Endothelial cell of umbilical vein (primary cell): ENCODE measurements at regions not wholly inside any gene's neighbourhood (a gene's known extent, or its start where the extent isn't known, plus 50 kb on each side); places are given as distances from the start of the nearest gene placed in this dataset.

ENCODE experiments used
- BruUV-seq: library from RNA; stranded (reverse); fragments of 400-500 nt; replicated peaks from 2 replicates; lab custom pipeline; 2021; lab: Mats Ljungman, UMichigan
- CTCF ChIA-PET: fragments of 300-600, 350-600 bp; sonication (Branson Sonifier 250); formaldehyde crosslinking; loops from one replicate; lab custom pipeline; 2021; ENCODE audit warnings: antibody characterized with exemption, inconsistent platforms; lab: Charles Lee
- POLR2A ChIA-PET: fragments of 300-600, 350-600 bp; sonication (Branson Sonifier 250); formaldehyde crosslinking; loops from one replicate; lab custom pipeline; 2021; ENCODE audit warnings: antibody characterized with exemption, inconsistent platforms; lab: Charles Lee
- DNase-seq: peaks from one replicate; pipeline ENCODE4 v3.0.0-alpha.2; 2011; ENCODE audit warnings: low read depth, low spot score
- FAIRE-seq: peaks from 2 replicates; lab custom pipeline; 2011; peaks lifted over from hg19 to GRCh38; lab: Jason Lieb, UNC
- H2AFZ ChIP-seq: 2 replicates; pipeline ENCODE4 v1.6.0; 2012; ENCODE audit warnings: low read depth, low read length, control low read depth, inconsistent platforms
- H3K27ac ChIP-seq: 2 replicates; pipeline ENCODE4 v1.5.1; 2011; ENCODE audit warnings: low read depth, mild to moderate bottlenecking, control low read depth, low read length, moderate library complexity; ENCODE audit not compliant: insufficient read depth
- H3K27me3 ChIP-seq, 2 experiments: 2 replicates each; pipeline versions ENCODE4 v1.6.0 to v1.6.1; 2011; ENCODE audit warnings: low read length in 2 of 2, mixed read lengths in 1 of 2; ENCODE audit not compliant: control insufficient read depth in 2 of 2, insufficient read depth in 2 of 2
- H3K36me3 ChIP-seq, 2 experiments: 2 replicates in 1 of 2; 3 replicates in 1 of 2; pipeline ENCODE4 v1.5.1; 2011; ENCODE audit warnings: low read length in 2 of 2, mild to moderate bottlenecking in 1 of 2, moderate library complexity in 1 of 2; ENCODE audit not compliant: control insufficient read depth in 2 of 2, insufficient read depth in 2 of 2; ENCODE audit errors: extremely low read depth in 1 of 2
- H3K4me1 ChIP-seq: 3 replicates; pipeline ENCODE4 v1.5.1; 2011; ENCODE audit warnings: mild to moderate bottlenecking, low read length; ENCODE audit not compliant: control insufficient read depth, insufficient read depth; ENCODE audit errors: extremely low read depth
- H3K4me2 ChIP-seq: 2 replicates; pipeline ENCODE4 v1.6.1; 2011; ENCODE audit warnings: low read length, control low read depth, mixed read lengths; ENCODE audit not compliant: insufficient read depth
- H3K4me3 ChIP-seq, 3 experiments: fragments of 200-600 bp in 1 of 3; sonication (generic), shearing (Covaris generic) in 1 of 3; replicated peaks in 1 of 3; 2 replicates each; pipeline ENCODE4 v1.5.1; 2011 to 2016; ENCODE audit warnings: control low read depth in 3 of 3, low read length in 3 of 3, mild to moderate bottlenecking in 2 of 3, inconsistent platforms in 1 of 3, low read depth in 1 of 3, moderate library complexity in 1 of 3; ENCODE audit not compliant: insufficient read depth in 1 of 3
- H3K79me2 ChIP-seq: 2 replicates; pipeline ENCODE4 v1.6.0; 2012; ENCODE audit warnings: low read length, inconsistent platforms; ENCODE audit not compliant: control insufficient read depth, insufficient read depth
- H3K9ac ChIP-seq: replicated peaks from 2 replicates; pipeline ENCODE3; 2011; ENCODE audit warnings: low read length, control low read depth; ENCODE audit not compliant: insufficient read depth; ENCODE audit errors: extremely low read depth
- H3K9me1 ChIP-seq: replicated peaks from 3 replicates; pipeline ENCODE4 v1.6.0; 2011; ENCODE audit warnings: mild to moderate bottlenecking, low read length; ENCODE audit not compliant: control insufficient read depth, insufficient read depth; ENCODE audit errors: extremely low read depth
- H3K9me3 ChIP-seq: replicated peaks from 2 replicates; pipeline ENCODE4 v1.5.1; 2012; ENCODE audit warnings: low read length, inconsistent platforms; ENCODE audit not compliant: control insufficient read depth, insufficient read depth
- H4K20me1 ChIP-seq: replicated peaks from 2 replicates; pipeline ENCODE3; 2011; ENCODE audit warnings: mild to moderate bottlenecking, low read length; ENCODE audit not compliant: control insufficient read depth, insufficient read depth; ENCODE audit errors: extremely low read depth
- EZH2 ChIP-seq: IDR thresholded peaks from 2 replicates; pipeline ENCODE4 v1.6.1; 2012; ENCODE audit warnings: borderline replicate concordance, low read depth, mild to moderate bottlenecking, moderate library complexity, low read length, inconsistent platforms; ENCODE audit not compliant: severe bottlenecking
- FOS ChIP-seq: IDR thresholded peaks from 2 replicates; pipeline ENCODE4 v1.6.1; 2011; ENCODE audit warnings: mild to moderate bottlenecking, low read length, moderate library complexity, borderline replicate concordance; ENCODE audit not compliant: insufficient read depth
- GATA2 ChIP-seq: IDR thresholded peaks from 2 replicates; pipeline ENCODE4 v1.7.0; 2011; ENCODE audit warnings: low read depth, mild to moderate bottlenecking, moderate library complexity, mixed read lengths, low read length; ENCODE audit not compliant: insufficient read length, insufficient read depth
- JUN ChIP-seq: IDR thresholded peaks from 2 replicates; pipeline ENCODE4 v1.6.1; 2011; ENCODE audit warnings: borderline replicate concordance, low read depth; ENCODE audit not compliant: insufficient read length, insufficient read depth
- MYC ChIP-seq: IDR thresholded peaks from one replicate; pipeline ENCODE4 v1.6.1; 2011; ENCODE audit warnings: mild to moderate bottlenecking, low read depth, low read length
- POLR2A ChIP-seq: IDR thresholded peaks from 2 replicates; pipeline ENCODE4 v1.6.1; 2012; ENCODE audit warnings: low read depth, mild to moderate bottlenecking, control low read depth, low read length
- POLR2AphosphoS5 ChIP-seq: IDR thresholded peaks from 2 replicates; pipeline ENCODE4 v1.6.1; 2012; ENCODE audit warnings: low read depth, mild to moderate bottlenecking, control low read depth, low read length, moderate library complexity; ENCODE audit not compliant: insufficient read depth
- dilution Hi-C: fragments of 300-500 bp; cut with MboI; formaldehyde crosslinking; loops from one replicate; pipeline ENCODE4 v1.15.0; 2019; ENCODE audit warnings: low sequenced_read_pairs; ENCODE audit not compliant: extremely low pct_ligation_motif_present
- intact Hi-C: fragments of 100-400 bp; cut with micrococcal nuclease; formaldehyde crosslinking; loops from one replicate; pipeline ENCODE4 v1.10.0; 2022
- TF ChIP-seq, protein P1 (sequence below), 2 donors: IDR thresholded peaks; 1 replicate in 1 of 2; 2 replicates in 1 of 2; pipeline ENCODE4 v1.5.1; 2011; ENCODE audit warnings: low read length in 2 of 2, mild to moderate bottlenecking in 2 of 2, moderate library complexity in 2 of 2, control low read depth in 1 of 2, inconsistent platforms in 1 of 2, low read depth in 1 of 2; ENCODE audit not compliant: insufficient read depth in 1 of 2; ENCODE audit errors: extremely low read depth in 1 of 2

DNA sequence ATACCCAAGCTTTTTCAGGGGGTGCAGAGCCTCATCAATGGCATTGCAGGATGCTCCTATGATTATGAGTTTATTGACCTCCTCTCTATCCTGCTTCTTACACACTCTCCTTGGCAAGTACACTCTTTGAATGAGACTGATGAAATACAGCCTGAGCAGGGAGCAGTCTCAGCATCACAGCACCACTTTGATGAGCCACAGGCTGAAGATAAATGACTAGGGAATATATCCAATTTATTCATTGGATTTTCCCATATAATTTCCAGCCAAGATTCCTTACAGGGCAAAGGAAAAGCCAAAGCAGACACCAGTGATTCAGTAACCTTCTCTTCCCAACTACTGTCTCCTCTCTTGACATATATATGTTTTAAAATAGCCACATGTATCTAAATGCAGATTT is 79.2 kb downstream of the CASP12 start:
- no peak overlapping the region for H3K4me3 ChIP-seq
- no peak overlapping the region for H3K4me2 ChIP-seq
- no peaks in the 10 kb centered on the region for H3K27me3 ChIP-seq
- no peaks in the 10 kb centered on the region for H3K9me3 ChIP-seq
- no peaks in the 10 kb centered on the region for H4K20me1 ChIP-seq
- DNase-seq (no peak), FAIRE-seq (no peak)
- no peaks in the 10 kb centered on the region for H3K9me1 ChIP-seq
- no peaks in the 10 kb centered on the region for H3K36me3 ChIP-seq
- H3K4me1 ChIP-seq: peaks cover 2% of the 10 kb centered on the region
- BruUV-seq: no TSS peak
- intact Hi-C loops (no loop called here), dilution Hi-C loops (no loop called here)
- H3K9ac ChIP-seq: no peak overlapping the region
- CTCF ChIA-PET: interaction anchor here (1.1 kb wide), 1 partner anchor 195 kb away, joined by 3 read pairs; no protein-coding TSS in a partner anchor
- H3K79me2 ChIP-seq: no peaks in the 10 kb centered on the region
- POLR2A ChIA-PET: no interaction called here
- TF ChIP-seq EZH2 (no peak), FOS (no peak), MYC (no peak), POLR2AphosphoS5 (no peak), JUN (no peak), POLR2A (no peak), GATA2 (no peak)
- TF ChIP-seq, protein P1, sequence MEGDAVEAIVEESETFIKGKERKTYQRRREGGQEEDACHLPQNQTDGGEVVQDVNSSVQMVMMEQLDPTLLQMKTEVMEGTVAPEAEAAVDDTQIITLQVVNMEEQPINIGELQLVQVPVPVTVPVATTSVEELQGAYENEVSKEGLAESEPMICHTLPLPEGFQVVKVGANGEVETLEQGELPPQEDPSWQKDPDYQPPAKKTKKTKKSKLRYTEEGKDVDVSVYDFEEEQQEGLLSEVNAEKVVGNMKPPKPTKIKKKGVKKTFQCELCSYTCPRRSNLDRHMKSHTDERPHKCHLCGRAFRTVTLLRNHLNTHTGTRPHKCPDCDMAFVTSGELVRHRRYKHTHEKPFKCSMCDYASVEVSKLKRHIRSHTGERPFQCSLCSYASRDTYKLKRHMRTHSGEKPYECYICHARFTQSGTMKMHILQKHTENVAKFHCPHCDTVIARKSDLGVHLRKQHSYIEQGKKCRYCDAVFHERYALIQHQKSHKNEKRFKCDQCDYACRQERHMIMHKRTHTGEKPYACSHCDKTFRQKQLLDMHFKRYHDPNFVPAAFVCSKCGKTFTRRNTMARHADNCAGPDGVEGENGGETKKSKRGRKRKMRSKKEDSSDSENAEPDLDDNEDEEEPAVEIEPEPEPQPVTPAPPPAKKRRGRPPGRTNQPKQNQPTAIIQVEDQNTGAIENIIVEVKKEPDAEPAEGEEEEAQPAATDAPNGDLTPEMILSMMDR (IDR thresholded peaks at IDR 0.05; ENCODE audit: extremely low read depth in 1 of 2, insufficient read depth in 1 of 2, low read depth in 1 of 2, low read length in 2 of 2): no peak
- no peak overlapping the region for H3K27ac ChIP-seq
- H2AFZ ChIP-seq: no peak overlapping the region
